ENCODE measurements at regions not wholly inside any gene's neighbourhood (a gene's known extent, or its start where the extent isn't known, plus 50 kb on each side); places are given as distances from the start of the nearest gene placed in this dataset.

- Histone ChIP-seq H4K8ac (replicated peaks; ENCODE audit: insufficient read length, low read depth, low read length) (no peak overlapping the region), H3K23me2 (ENCODE audit: insufficient read length, low read depth, low read length, poor library complexity, severe bottlenecking) (no peaks in the 10 kb centered on the region), H3K9ac (ENCODE audit: extremely low read depth, insufficient read length, low read length) (no peak overlapping the region), H2BK20ac (ENCODE audit: low read depth, low read length, poor library complexity, severe bottlenecking) (no peak overlapping the region), H4K5ac (ENCODE audit: insufficient read length, low read depth, low read length) (no peak overlapping the region), H3K79me1 (ENCODE audit: insufficient read depth, low read depth, low read length, poor library complexity, severe bottlenecking) (no peaks in the 10 kb centered on the region), H2BK15ac (ENCODE audit: low read depth, low read length) (no peak overlapping the region), H2BK5ac (ENCODE audit: insufficient read length, low read length) (no peak overlapping the region), H3K27me3 (ENCODE audit: insufficient read depth, low read length) (no peaks in the 10 kb centered on the region), H3T11ph (ENCODE audit: low read length) (no peak overlapping the region), H3K4me1 (ENCODE audit: insufficient read depth, low read length) (no peaks in the 10 kb centered on the region), H3K18ac (ENCODE audit: insufficient read length, low read depth, low read length) (no peak overlapping the region), H3K27ac (ENCODE audit: insufficient read length, low read depth, low read length) (no peak overlapping the region), H2AFZ (ENCODE audit: low read length) (no peak overlapping the region), H3K14ac (ENCODE audit: insufficient read depth, low read length) (no peak overlapping the region), H3K79me2 (ENCODE audit: insufficient read depth, low read length) (no peaks in the 10 kb centered on the region), H4K20me1 (ENCODE audit: control insufficient read depth, insufficient read depth, insufficient read length) (no peaks in the 10 kb centered on the region), H3K23ac (ENCODE audit: insufficient read length, low read depth, low read length) (no peak overlapping the region), H2AK5ac (ENCODE audit: insufficient read length, low read length) (no peak overlapping the region), H3K56ac (ENCODE audit: insufficient read length, low read depth, low read length) (no peak overlapping the region), H2BK12ac (ENCODE audit: insufficient read length, low read depth, low read length) (no peak overlapping the region), H3K4me2 (ENCODE audit: insufficient read depth, insufficient read length, low read length) (no peak overlapping the region), H4K91ac (ENCODE audit: insufficient read length, low read depth, low read length) (no peak overlapping the region), H3K9me3 (ENCODE audit: control insufficient read depth, low read depth, low read length) (no peaks in the 10 kb centered on the region), H2BK120ac (ENCODE audit: low read depth, low read length, poor library complexity, severe bottlenecking) (no peak overlapping the region), H3K4ac (ENCODE audit: low read depth, low read length) (no peak overlapping the region)
- TF ChIP-seq CTCF (conservative IDR thresholded peaks at IDR 0.05), result no peak
- Mint-ChIP-seq H3K27ac (no peak overlapping the region), H3K4me1 (peaks cover 15 to 16% of the 10 kb centered on the region in 2 experiments), H3K9me3 (peaks cover 12% of the 10 kb centered on the region in 2 experiments), H3K4me3 (no peak overlapping the region), H3K27me3 (ENCODE audit: low read depth) (no peaks in the 10 kb centered on the region; the same call in 1 of the 2 replicates), H3K36me3 (ENCODE audit: insufficient read depth in 1 of 3, low read depth in 3 of 3) (peaks cover 2 to 16% (median 11%) of the 10 kb centered on the region in 3 experiments; a peak in 6 of 7 replicates)
- no CpG with 5 or more reads among the region's 3 CpGs for WGBS (ENCODE audit: extremely low coverage, insufficient read length, low lambda C conversion rate)
- DNase-seq, result no peak
Measured at GRCh38 chr10:107873007-107873406, 708.5 kb upstream of the SORCS1 start.

Measured in H9 (cell line).